WTC11 (cell line): ENCODE measurements at regions not wholly inside any gene's neighbourhood (a gene's known extent, or its start where the extent isn't known, plus 50 kb on each side); places are given as distances from the start of the nearest gene placed in this dataset.

ENCODE experiments used
- ATAC-seq: fragments of 200-7000 bp; cut with Tn5 transposase; 2 replicates; pipeline ENCODE4 v1.10.0; 2021; ENCODE audit warnings: mild to moderate bottlenecking, moderate library complexity
- CTCF ChIA-PET: fragments of 300-600 bp; sonication (Branson Sonifier 250); formaldehyde crosslinking; loops from one replicate; lab custom pipeline; 2021; ENCODE audit warnings: antibody characterized with exemption; lab: Charles Lee
- POLR2A ChIA-PET: fragments of 350-600 bp; sonication (Branson Sonifier 250); formaldehyde crosslinking; loops from one replicate; lab custom pipeline; 2021; ENCODE audit warnings: antibody characterized with exemption; lab: Charles Lee
- DNase-seq: peaks from one replicate; pipeline ENCODE4 v3.0.0; 2021; ENCODE audit warnings: low spot score
- H3K27ac Mint-ChIP-seq: 2 replicates; pipeline ENCODE4 v1.8.0; 2021; ENCODE audit warnings: mixed read lengths
- H3K27me3 Mint-ChIP-seq: 2 replicates; pipeline ENCODE4 v1.8.0; 2021; ENCODE audit warnings: low read depth, mild to moderate bottlenecking, moderate library complexity, mixed read lengths
- H3K36me3 Mint-ChIP-seq: 2 replicates; pipeline ENCODE4 v1.8.0; 2021; ENCODE audit warnings: mixed read lengths
- H3K4me1 Mint-ChIP-seq: 2 replicates; pipeline ENCODE4 v1.8.0; 2022; ENCODE audit warnings: mixed read lengths
- H3K4me3 Mint-ChIP-seq: 2 replicates; pipeline ENCODE4 v1.8.0; 2021; ENCODE audit warnings: mild to moderate bottlenecking, moderate library complexity, mixed read lengths
- H3K9me3 Mint-ChIP-seq: 2 replicates; pipeline ENCODE4 v1.8.0; 2021; ENCODE audit warnings: mixed read lengths
- CBFB ChIP-seq: sonication (generic); formaldehyde crosslinking; IDR thresholded peaks from 2 replicates; pipeline ENCODE4 v1.8.1; 2022; ENCODE audit warnings: mild to moderate bottlenecking, low read depth, missing genetic modification reagents
- ELF4 ChIP-seq: sonication (generic); formaldehyde crosslinking; IDR thresholded peaks from 2 replicates; pipeline ENCODE4 v1.8.1; 2022; ENCODE audit warnings: low read depth, mild to moderate bottlenecking, moderate library complexity, missing genetic modification reagents
- ETV6 ChIP-seq: sonication (generic); formaldehyde crosslinking; IDR thresholded peaks from 2 replicates; pipeline ENCODE4 v1.8.1; 2022; ENCODE audit warnings: mild to moderate bottlenecking, missing genetic modification reagents
- JAZF1 ChIP-seq: fragments of 250-450 bp; sonication (Bioruptor Pico); IDR thresholded peaks from 2 replicates; pipeline ENCODE4 v1.9.0; 2021; ENCODE audit warnings: moderate library complexity, mild to moderate bottlenecking, inconsistent platforms
- NFE2L1 ChIP-seq: sonication (generic); formaldehyde crosslinking; IDR thresholded peaks from 2 replicates; pipeline ENCODE4 v1.8.1; 2023; ENCODE audit warnings: missing genetic modification reagents
- NFYB ChIP-seq: sonication (generic); formaldehyde crosslinking; conservative IDR thresholded peaks from 2 replicates; pipeline ENCODE4 v1.8.0; 2022; ENCODE audit warnings: low read depth, missing genetic modification reagents
- NR1H2 ChIP-seq: sonication (generic); formaldehyde crosslinking; IDR thresholded peaks from 2 replicates; pipeline ENCODE4 v1.9.0; 2021; ENCODE audit warnings: mild to moderate bottlenecking, moderate library complexity, missing genetic modification reagents
- NR2C2 ChIP-seq: sonication (generic); formaldehyde crosslinking; IDR thresholded peaks from 2 replicates; pipeline ENCODE4 v1.8.0; 2022; ENCODE audit warnings: mild to moderate bottlenecking, missing genetic modification reagents
- OVOL2 ChIP-seq: fragments of 250-450 bp; sonication (Bioruptor Pico); IDR thresholded peaks from 2 replicates; pipeline ENCODE4 v1.9.0; 2021; ENCODE audit warnings: mild to moderate bottlenecking, borderline replicate concordance
- SP1 ChIP-seq: sonication (generic); formaldehyde crosslinking; conservative IDR thresholded peaks from 2 replicates; pipeline ENCODE4 v1.8.1; 2022; ENCODE audit warnings: missing genetic modification reagents
- TP53 ChIP-seq: sonication (generic); formaldehyde crosslinking; IDR thresholded peaks from 2 replicates; pipeline ENCODE4 v1.8.1; 2023; ENCODE audit warnings: mild to moderate bottlenecking, missing genetic modification reagents
- ZBTB21 ChIP-seq: sonication (generic); formaldehyde crosslinking; IDR thresholded peaks from 2 replicates; pipeline ENCODE4 v1.8.1; 2023; ENCODE audit warnings: mild to moderate bottlenecking, missing genetic modification reagents, borderline replicate concordance
- ZNF121 ChIP-seq: sonication (generic); formaldehyde crosslinking; IDR thresholded peaks from 2 replicates; pipeline ENCODE4 v1.8.0; 2023; ENCODE audit warnings: missing genetic modification reagents
- ZNF263 ChIP-seq: sonication (generic); formaldehyde crosslinking; IDR thresholded peaks from 2 replicates; pipeline ENCODE4 v1.8.1; 2022; ENCODE audit warnings: low read depth, mild to moderate bottlenecking, moderate library complexity, missing genetic modification reagents
- TF ChIP-seq, protein P1 (sequence below): sonication (generic); formaldehyde crosslinking; IDR thresholded peaks from 2 replicates; pipeline ENCODE4 v1.8.0; 2023; ENCODE audit warnings: missing genetic modification reagents
- TF ChIP-seq, protein P2 (sequence below): sonication (generic); formaldehyde crosslinking; IDR thresholded peaks from 2 replicates; pipeline ENCODE4 v1.8.1; 2023; ENCODE audit warnings: mild to moderate bottlenecking, missing genetic modification reagents, moderate library complexity
- TF ChIP-seq, protein P3 (sequence below): sonication (generic); formaldehyde crosslinking; IDR thresholded peaks from 2 replicates; pipeline ENCODE4 v1.8.1; 2022; ENCODE audit warnings: low read depth, missing genetic modification reagents, borderline replicate concordance
- TF ChIP-seq, protein P4 (sequence below): sonication (generic); formaldehyde crosslinking; IDR thresholded peaks from 2 replicates; pipeline ENCODE4 v1.8.1; 2023; ENCODE audit warnings: mild to moderate bottlenecking, moderate library complexity, missing genetic modification reagents
- TF ChIP-seq, protein P5 (sequence below): sonication (generic); formaldehyde crosslinking; IDR thresholded peaks from 2 replicates; pipeline ENCODE4 v1.8.1; 2022; ENCODE audit warnings: missing genetic modification reagents, borderline replicate concordance

DNA sequence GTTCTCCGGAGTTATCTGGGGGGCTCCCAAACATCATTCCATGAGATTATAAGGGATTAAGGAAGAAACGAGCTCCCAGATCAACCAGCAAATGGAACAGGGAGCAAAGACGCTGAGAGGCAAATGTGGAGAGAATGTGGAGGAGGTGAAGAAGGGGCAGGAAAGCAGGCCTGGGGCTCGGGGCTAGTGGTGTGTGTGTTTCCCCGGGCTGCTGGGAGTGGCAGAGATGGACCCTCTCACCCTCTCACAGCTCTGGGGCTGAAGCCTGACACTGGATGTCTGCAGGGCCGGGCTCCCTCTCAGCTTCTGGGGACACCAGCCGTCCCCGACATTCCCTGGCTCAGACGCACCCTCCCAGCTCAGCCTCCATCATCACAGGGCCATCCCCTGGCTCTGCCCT, 212.6 kb downstream of the THBS2 start:
- H3K36me3 Mint-ChIP-seq, result peaks cover 20% of the 10 kb centered on the region
- no peak for TF ChIP-seq ZBTB21 (CRISPR knock-in tag)
- no peak for TF ChIP-seq CBFB
- TF ChIP-seq JAZF1 (CRISPR knock-in tag), result no peak
- TF ChIP-seq, protein P1, sequence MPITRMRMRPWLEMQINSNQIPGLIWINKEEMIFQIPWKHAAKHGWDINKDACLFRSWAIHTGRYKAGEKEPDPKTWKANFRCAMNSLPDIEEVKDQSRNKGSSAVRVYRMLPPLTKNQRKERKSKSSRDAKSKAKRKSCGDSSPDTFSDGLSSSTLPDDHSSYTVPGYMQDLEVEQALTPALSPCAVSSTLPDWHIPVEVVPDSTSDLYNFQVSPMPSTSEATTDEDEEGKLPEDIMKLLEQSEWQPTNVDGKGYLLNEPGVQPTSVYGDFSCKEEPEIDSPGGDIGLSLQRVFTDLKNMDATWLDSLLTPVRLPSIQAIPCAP, result no peak
- TF ChIP-seq ELF4 (CRISPR knock-in tag), result no peak
- no peak for TF ChIP-seq ZNF263 (CRISPR knock-in tag)
- no peak for TF ChIP-seq TP53 (CRISPR knock-in tag)
- TF ChIP-seq, protein P2, sequence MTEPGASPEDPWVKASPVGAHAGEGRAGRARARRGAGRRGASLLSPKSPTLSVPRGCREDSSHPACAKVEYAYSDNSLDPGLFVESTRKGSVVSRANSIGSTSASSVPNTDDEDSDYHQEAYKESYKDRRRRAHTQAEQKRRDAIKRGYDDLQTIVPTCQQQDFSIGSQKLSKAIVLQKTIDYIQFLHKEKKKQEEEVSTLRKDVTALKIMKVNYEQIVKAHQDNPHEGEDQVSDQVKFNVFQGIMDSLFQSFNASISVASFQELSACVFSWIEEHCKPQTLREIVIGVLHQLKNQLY (CRISPR knock-in tag), result no peak
- TF ChIP-seq OVOL2, result no peak
- no peak for TF ChIP-seq NFE2L1 (CRISPR knock-in tag)
- DNase-seq (no peak), ATAC-seq (no peak)
- no peak overlapping the region for H3K4me3 Mint-ChIP-seq
- H3K4me1 Mint-ChIP-seq, result no peaks in the 10 kb centered on the region
- no peak overlapping the region for H3K27ac Mint-ChIP-seq
- POLR2A ChIA-PET, result no interaction called here
- CTCF ChIA-PET, result interaction anchor here (1.0 kb wide), 1 partner anchor 209 kb away, joined by 3 read pairs; no protein-coding TSS in a partner anchor
- H3K27me3 Mint-ChIP-seq, result no peaks in the 10 kb centered on the region; the same call in 1 of the 2 replicates
- peaks cover 26% of the 10 kb centered on the region for H3K9me3 Mint-ChIP-seq

DNA sequence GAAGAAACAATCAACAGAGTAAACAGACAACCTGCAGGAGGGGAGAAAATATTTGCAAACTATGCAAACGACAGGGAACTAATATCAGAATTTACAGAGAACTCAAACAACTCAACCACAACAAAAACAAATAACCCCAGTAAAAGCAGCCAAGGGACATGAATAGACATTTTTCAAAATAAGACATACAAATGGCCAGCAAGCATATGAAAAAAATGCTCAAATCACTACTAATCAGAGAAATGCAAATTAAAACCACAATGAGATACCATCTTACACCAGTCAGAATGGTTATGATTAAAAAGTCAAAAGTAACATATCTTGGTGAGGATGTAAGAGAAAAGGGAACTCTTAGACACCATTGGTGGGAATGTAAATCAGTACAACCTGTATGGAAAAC, 215.0 kb downstream of the THBS2 start:
- TF ChIP-seq NR1H2 (CRISPR knock-in tag) (no peak), NR2C2 (no peak), ZBTB21 (CRISPR knock-in tag) (no peak), ZNF121 (no peak), SP1 (CRISPR knock-in tag) (no peak), ETV6 (CRISPR knock-in tag) (no peak), NFYB (CRISPR knock-in tag) (no peak)
- TF ChIP-seq, protein P3, sequence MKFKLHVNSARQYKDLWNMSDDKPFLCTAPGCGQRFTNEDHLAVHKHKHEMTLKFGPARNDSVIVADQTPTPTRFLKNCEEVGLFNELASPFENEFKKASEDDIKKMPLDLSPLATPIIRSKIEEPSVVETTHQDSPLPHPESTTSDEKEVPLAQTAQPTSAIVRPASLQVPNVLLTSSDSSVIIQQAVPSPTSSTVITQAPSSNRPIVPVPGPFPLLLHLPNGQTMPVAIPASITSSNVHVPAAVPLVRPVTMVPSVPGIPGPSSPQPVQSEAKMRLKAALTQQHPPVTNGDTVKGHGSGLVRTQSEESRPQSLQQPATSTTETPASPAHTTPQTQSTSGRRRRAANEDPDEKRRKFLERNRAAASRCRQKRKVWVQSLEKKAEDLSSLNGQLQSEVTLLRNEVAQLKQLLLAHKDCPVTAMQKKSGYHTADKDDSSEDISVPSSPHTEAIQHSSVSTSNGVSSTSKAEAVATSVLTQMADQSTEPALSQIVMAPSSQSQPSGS (CRISPR knock-in tag), result no peak
- TF ChIP-seq, protein P4, sequence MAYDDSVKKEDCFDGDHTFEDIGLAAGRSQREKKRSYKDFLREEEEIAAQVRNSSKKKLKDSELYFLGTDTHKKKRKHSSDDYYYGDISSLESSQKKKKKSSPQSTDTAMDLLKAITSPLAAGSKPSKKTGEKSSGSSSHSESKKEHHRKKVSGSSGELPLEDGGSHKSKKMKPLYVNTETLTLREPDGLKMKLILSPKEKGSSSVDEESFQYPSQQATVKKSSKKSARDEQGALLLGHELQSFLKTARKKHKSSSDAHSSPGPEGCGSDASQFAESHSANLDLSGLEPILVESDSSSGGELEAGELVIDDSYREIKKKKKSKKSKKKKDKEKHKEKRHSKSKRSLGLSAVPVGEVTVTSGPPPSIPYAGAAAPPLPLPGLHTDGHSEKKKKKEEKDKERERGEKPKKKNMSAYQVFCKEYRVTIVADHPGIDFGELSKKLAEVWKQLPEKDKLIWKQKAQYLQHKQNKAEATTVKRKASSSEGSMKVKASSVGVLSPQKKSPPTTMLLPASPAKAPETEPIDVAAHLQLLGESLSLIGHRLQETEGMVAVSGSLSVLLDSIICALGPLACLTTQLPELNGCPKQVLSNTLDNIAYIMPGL (CRISPR knock-in tag), result no peak
- TF ChIP-seq, protein P5, sequence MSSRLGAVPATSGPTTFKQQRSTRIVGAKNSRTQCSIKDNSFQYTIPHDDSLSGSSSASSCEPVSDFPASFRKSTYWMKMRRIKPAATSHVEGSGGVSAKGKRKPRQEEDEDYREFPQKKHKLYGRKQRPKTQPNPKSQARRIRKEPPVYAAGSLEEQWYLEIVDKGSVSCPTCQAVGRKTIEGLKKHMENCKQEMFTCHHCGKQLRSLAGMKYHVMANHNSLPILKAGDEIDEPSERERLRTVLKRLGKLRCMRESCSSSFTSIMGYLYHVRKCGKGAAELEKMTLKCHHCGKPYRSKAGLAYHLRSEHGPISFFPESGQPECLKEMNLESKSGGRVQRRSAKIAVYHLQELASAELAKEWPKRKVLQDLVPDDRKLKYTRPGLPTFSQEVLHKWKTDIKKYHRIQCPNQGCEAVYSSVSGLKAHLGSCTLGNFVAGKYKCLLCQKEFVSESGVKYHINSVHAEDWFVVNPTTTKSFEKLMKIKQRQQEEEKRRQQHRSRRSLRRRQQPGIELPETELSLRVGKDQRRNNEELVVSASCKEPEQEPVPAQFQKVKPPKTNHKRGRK (CRISPR knock-in tag), result no peak
- Mint-ChIP-seq H3K4me3 (no peak overlapping the region), H3K4me1 (no peaks in the 10 kb centered on the region), H3K9me3 (peaks cover 33% of the 10 kb centered on the region), H3K36me3 (peaks cover 20% of the 10 kb centered on the region), H3K27me3 (no peaks in the 10 kb centered on the region; the same call in 1 of the 2 replicates), H3K27ac (no peak overlapping the region)
- ChIA-PET POLR2A (no interaction called here), CTCF (no interaction called here)
- DNase-seq (no peak), ATAC-seq (no peak)
